ENCODE measurements at regions not wholly inside any gene's neighbourhood (a gene's known extent, or its start where the extent isn't known, plus 50 kb on each side); places are given as distances from the start of the nearest gene placed in this dataset.

GRCh38 chr3:117553461-117553860 lies 843.9 kb downstream of the TUSC7 start:
- Mint-ChIP-seq H3K27me3 (no peaks in the 10 kb centered on the region), H3K9me3 (peaks cover 3% of the 10 kb centered on the region), H3K4me3 (no peak overlapping the region), H3K4me1 (no peaks in the 10 kb centered on the region), H3K27ac (no peak overlapping the region), H3K36me3 (no peaks in the 10 kb centered on the region)
- POLR2A ChIA-PET: no interaction called here
- DNase-seq: no peak
- ATAC-seq (ENCODE audit: low read depth): no peak

- H3K9me3 Mint-ChIP-seq: peaks cover 6% of the 10 kb centered on the region
- ATAC-seq (ENCODE audit: low read depth) (no peak), DNase-seq (no peak)
- no peak overlapping the region for H3K4me3 Mint-ChIP-seq
- H3K4me1 Mint-ChIP-seq: no peaks in the 10 kb centered on the region
- no peaks in the 10 kb centered on the region for H3K27me3 Mint-ChIP-seq
- no peak overlapping the region for H3K27ac Mint-ChIP-seq
- H3K36me3 Mint-ChIP-seq: no peaks in the 10 kb centered on the region
- POLR2A ChIA-PET: no interaction called here
Measured at GRCh38 chr3:117556646-117557407, 847.2 kb downstream of the TUSC7 start.

- POLR2A ChIA-PET: no interaction called here
- peaks cover 6% of the 10 kb centered on the region for H3K9me3 Mint-ChIP-seq
- H3K27me3 Mint-ChIP-seq: no peaks in the 10 kb centered on the region
- H3K4me3 Mint-ChIP-seq: no peak overlapping the region
- no peak for ATAC-seq (ENCODE audit: low read depth)
- no peaks in the 10 kb centered on the region for H3K36me3 Mint-ChIP-seq
- H3K4me1 Mint-ChIP-seq: no peaks in the 10 kb centered on the region
- H3K27ac Mint-ChIP-seq: no peak overlapping the region
- DNase-seq: no peak
Measured at GRCh38 chr3:117557464-117558090, 848.0 kb downstream of the TUSC7 start.

- Mint-ChIP-seq H3K4me3 (no peak overlapping the region), H3K4me1 (no peaks in the 10 kb centered on the region), H3K36me3 (no peaks in the 10 kb centered on the region), H3K27me3 (no peaks in the 10 kb centered on the region), H3K9me3 (peaks cover 7% of the 10 kb centered on the region), H3K27ac (no peak overlapping the region)
- DNase-seq (no peak), ATAC-seq (ENCODE audit: low read depth) (no peak)
- POLR2A ChIA-PET: no interaction called here
Measured at GRCh38 chr3:117558681-117559080, 849.1 kb downstream of the TUSC7 start.

- POLR2A ChIA-PET: no interaction called here
- H3K4me1 Mint-ChIP-seq: no peaks in the 10 kb centered on the region
- no peaks in the 10 kb centered on the region for H3K36me3 Mint-ChIP-seq
- H3K4me3 Mint-ChIP-seq: no peak overlapping the region
- H3K9me3 Mint-ChIP-seq: peaks cover 8% of the 10 kb centered on the region
- H3K27ac Mint-ChIP-seq: no peak overlapping the region
- ATAC-seq (ENCODE audit: low read depth) (no peak), DNase-seq (no peak)
- no peaks in the 10 kb centered on the region for H3K27me3 Mint-ChIP-seq
Measured at GRCh38 chr3:117562000-117562399, 852.4 kb downstream of the TUSC7 start.

GRCh38 chr3:117563063-117563462 lies 853.5 kb downstream of the TUSC7 start:
- Mint-ChIP-seq H3K36me3 (no peaks in the 10 kb centered on the region), H3K4me3 (no peak overlapping the region), H3K27ac (no peak overlapping the region), H3K4me1 (no peaks in the 10 kb centered on the region), H3K27me3 (no peaks in the 10 kb centered on the region), H3K9me3 (peaks cover 8% of the 10 kb centered on the region)
- POLR2A ChIA-PET: no interaction called here
- no peak for ATAC-seq (ENCODE audit: low read depth)
- no peak for DNase-seq

- no peak for DNase-seq
- no peak for ATAC-seq (ENCODE audit: low read depth)
- no peaks in the 10 kb centered on the region for H3K4me1 Mint-ChIP-seq
- H3K9me3 Mint-ChIP-seq: peaks cover 5% of the 10 kb centered on the region
- H3K27me3 Mint-ChIP-seq: no peaks in the 10 kb centered on the region
- no peaks in the 10 kb centered on the region for H3K36me3 Mint-ChIP-seq
- H3K4me3 Mint-ChIP-seq: no peak overlapping the region
- POLR2A ChIA-PET: no interaction called here
- H3K27ac Mint-ChIP-seq: no peak overlapping the region
Measured at GRCh38 chr3:117565777-117566176, 856.2 kb downstream of the TUSC7 start.

GRCh38 chr3:117566926-117567325 lies 857.3 kb downstream of the TUSC7 start:
- no peak for DNase-seq
- POLR2A ChIA-PET: no interaction called here
- H3K27me3 Mint-ChIP-seq: no peaks in the 10 kb centered on the region

GRCh38 chr3:117567382-117567781 lies 857.8 kb downstream of the TUSC7 start:
- Mint-ChIP-seq H3K4me1 (no peaks in the 10 kb centered on the region), H3K36me3 (no peaks in the 10 kb centered on the region), H3K9me3 (peaks cover 5% of the 10 kb centered on the region), H3K27ac (no peak overlapping the region), H3K4me3 (no peak overlapping the region), H3K27me3 (no peaks in the 10 kb centered on the region)
- POLR2A ChIA-PET: no interaction called here
- DNase-seq (no peak), ATAC-seq (ENCODE audit: low read depth) (no peak)

More at GRCh38 chr3:117566926-117567325, 857.3 kb downstream of the TUSC7 start:
- H3K36me3 Mint-ChIP-seq: no peaks in the 10 kb centered on the region
- ATAC-seq (ENCODE audit: low read depth): no peak
- H3K4me3 Mint-ChIP-seq: no peak overlapping the region
- H3K27ac Mint-ChIP-seq: no peak overlapping the region
- H3K9me3 Mint-ChIP-seq: peaks cover 5% of the 10 kb centered on the region
- no peaks in the 10 kb centered on the region for H3K4me1 Mint-ChIP-seq

- Mint-ChIP-seq H3K4me1 (no peaks in the 10 kb centered on the region), H3K27ac (no peak overlapping the region), H3K9me3 (peaks cover 5% of the 10 kb centered on the region), H3K4me3 (no peak overlapping the region), H3K27me3 (no peaks in the 10 kb centered on the region), H3K36me3 (no peaks in the 10 kb centered on the region)
- no peak for DNase-seq
- POLR2A ChIA-PET: no interaction called here
- ATAC-seq (ENCODE audit: low read depth): no peak
Measured at GRCh38 chr3:117567906-117568305, 858.3 kb downstream of the TUSC7 start.

GRCh38 chr3:117572786-117573185 lies 863.2 kb downstream of the TUSC7 start:
- Mint-ChIP-seq H3K4me3 (no peak overlapping the region), H3K9me3 (peaks cover 4% of the 10 kb centered on the region), H3K4me1 (no peaks in the 10 kb centered on the region), H3K27ac (no peak overlapping the region), H3K36me3 (no peaks in the 10 kb centered on the region), H3K27me3 (no peaks in the 10 kb centered on the region)
- POLR2A ChIA-PET: no interaction called here
- DNase-seq (no peak), ATAC-seq (ENCODE audit: low read depth) (no peak)

GRCh38 chr3:117580806-117581205 lies 871.2 kb downstream of the TUSC7 start:
- POLR2A ChIA-PET: no interaction called here
- no peaks in the 10 kb centered on the region for H3K4me1 Mint-ChIP-seq
- H3K27me3 Mint-ChIP-seq: no peaks in the 10 kb centered on the region
- H3K4me3 Mint-ChIP-seq: no peak overlapping the region
- no peak for ATAC-seq (ENCODE audit: low read depth)
- H3K27ac Mint-ChIP-seq: no peak overlapping the region
- no peak for DNase-seq
- H3K9me3 Mint-ChIP-seq: peaks cover 6% of the 10 kb centered on the region
- H3K36me3 Mint-ChIP-seq: no peaks in the 10 kb centered on the region

GRCh38 chr3:117586161-117586560 lies 876.6 kb downstream of the TUSC7 start:
- POLR2A ChIA-PET: no interaction called here

GRCh38 chr3:117587416-117587815 lies 877.8 kb downstream of the TUSC7 start:
- H3K9me3 Mint-ChIP-seq: no peaks in the 10 kb centered on the region
- H3K27ac Mint-ChIP-seq: no peak overlapping the region
- no peak overlapping the region for H3K4me3 Mint-ChIP-seq
- no peaks in the 10 kb centered on the region for H3K36me3 Mint-ChIP-seq
- DNase-seq (no peak), ATAC-seq (ENCODE audit: low read depth) (no peak)
- no peaks in the 10 kb centered on the region for H3K27me3 Mint-ChIP-seq
- H3K4me1 Mint-ChIP-seq: no peaks in the 10 kb centered on the region
- POLR2A ChIA-PET: no interaction called here

More at GRCh38 chr3:117586161-117586560, 876.6 kb downstream of the TUSC7 start:
- Mint-ChIP-seq H3K27ac (no peak overlapping the region), H3K9me3 (no peaks in the 10 kb centered on the region), H3K27me3 (no peaks in the 10 kb centered on the region), H3K4me3 (no peak overlapping the region), H3K36me3 (no peaks in the 10 kb centered on the region), H3K4me1 (no peaks in the 10 kb centered on the region)
- ATAC-seq (ENCODE audit: low read depth) (no peak), DNase-seq (no peak)
